T-helper 1 cell treated with Interleukin-12 subunit alpha and Interleukin-12 subunit beta and Interleukin-4 antibody, amounts not matched to agents 30 ng/mL and 1 ng/mL, for 36 hours (primary cell): ENCODE measurements at regions not wholly inside any gene's neighbourhood (a gene's known extent, or its start where the extent isn't known, plus 50 kb on each side); places are given as distances from the start of the nearest gene placed in this dataset.

Source experiments
- intact Hi-C: fragments of 100-400 bp; cut with micrococcal nuclease; formaldehyde crosslinking; loops from one replicate; pipeline ENCODE4 v1.15.1; 2024

GRCh38 chr1:72564749-72565148 lies 282.4 kb upstream of the NEGR1 start:
- intact Hi-C loops, result no loop called here

DNA sequence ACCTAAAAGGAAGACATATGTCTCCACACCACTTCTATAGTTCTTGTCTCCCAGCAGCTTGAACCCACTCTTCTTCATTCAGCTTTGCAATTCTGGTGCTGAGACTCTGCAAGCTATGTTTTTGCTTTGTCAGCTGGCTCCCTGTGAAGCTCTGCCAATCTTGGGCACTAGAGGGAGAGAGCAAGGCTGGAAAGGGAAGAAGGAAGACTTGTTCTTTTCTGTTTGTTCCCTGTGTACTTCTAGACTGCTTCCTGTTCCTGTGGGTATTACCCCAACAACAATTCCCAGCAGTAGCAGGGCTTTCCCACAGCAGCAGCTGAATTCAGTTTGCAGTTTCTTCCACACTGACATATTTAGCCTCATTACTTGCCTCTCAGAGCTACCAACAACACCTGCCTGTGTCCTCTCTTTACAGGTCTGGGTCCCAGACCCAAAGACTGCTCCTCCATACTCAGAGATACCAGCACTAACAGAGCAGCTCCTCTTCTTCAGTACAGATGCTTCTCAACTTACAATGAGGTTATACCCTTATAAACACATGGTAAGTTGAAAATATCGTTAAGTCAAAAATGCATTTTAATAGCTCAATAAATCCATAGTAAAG lies 275.2 kb upstream of the NEGR1 start:
- intact Hi-C loops, result no loop called here

GRCh38 chr1:72547412-72547811 lies 265.1 kb upstream of the NEGR1 start:
- intact Hi-C loops, result no loop called here

GRCh38 chr1:72540674-72541073 lies 258.3 kb upstream of the NEGR1 start:
- intact Hi-C loops, result no loop called here

- intact Hi-C loops, result no loop called here
Observed at GRCh38 chr1:72535470-72535869, 253.1 kb upstream of the NEGR1 start.

DNA sequence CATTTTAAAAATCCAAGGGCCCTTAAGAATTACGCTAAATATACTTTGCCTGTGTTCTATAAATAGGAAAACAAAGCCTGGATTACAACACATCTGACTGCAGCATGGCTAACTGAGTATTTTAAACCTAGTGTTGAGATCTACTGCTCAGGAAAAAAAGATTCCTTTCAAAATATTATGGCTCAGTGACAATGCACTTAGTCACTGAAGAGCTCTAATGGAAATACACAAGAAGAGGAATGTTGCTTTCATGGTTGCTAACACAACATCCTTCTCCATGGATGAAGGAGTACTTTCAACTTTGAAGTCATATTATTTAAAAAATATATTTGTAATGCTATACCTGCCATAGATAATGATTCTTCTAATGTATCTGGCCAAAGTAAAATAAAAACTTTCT lies 248.3 kb upstream of the NEGR1 start:
- intact Hi-C loops, result no loop called here

DNA sequence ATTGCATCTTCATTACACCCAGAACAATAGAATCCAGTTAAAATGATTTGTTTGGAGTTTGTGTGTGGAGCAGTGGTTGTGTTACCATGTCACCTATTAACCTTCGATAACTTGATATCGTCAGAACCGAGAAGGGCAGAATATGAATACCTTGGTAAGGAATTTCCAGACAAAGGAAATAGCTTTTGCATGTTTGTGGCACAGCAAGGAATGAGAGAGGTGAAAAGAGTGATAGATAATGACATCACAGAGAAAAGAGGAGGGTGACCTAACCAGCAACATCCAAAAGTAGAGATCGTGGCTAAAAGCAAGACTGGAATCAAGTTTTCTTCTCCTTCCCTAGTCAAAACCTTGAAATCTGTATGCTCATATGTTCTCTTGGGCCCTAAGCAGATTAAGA lies 244.6 kb upstream of the NEGR1 start:
- intact Hi-C loops, result no loop called here

GRCh38 chr1:72524021-72524420 lies 241.7 kb upstream of the NEGR1 start:
- intact Hi-C loops, result no loop called here

DNA sequence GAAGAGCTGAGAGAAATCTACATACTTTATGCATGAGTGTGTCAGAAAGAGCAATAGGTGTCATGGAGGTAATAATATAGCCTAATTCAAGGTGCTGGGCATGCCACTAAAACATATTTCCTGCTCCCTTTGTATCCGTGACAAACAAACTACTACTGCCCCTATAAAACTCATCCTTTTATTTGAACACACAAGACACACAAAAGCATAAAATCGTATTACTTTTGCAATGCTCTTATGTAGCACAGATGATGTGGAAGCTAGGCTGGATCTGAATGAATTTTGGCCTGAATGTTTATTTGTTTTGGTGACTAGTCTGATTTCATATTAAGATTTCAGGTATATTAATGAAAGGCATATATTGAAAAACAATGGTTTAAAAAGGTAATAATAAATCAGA lies 239.3 kb upstream of the NEGR1 start:
- intact Hi-C loops, result no loop called here

GRCh38 chr1:72516826-72517225 lies 234.5 kb upstream of the NEGR1 start:
- intact Hi-C loops, result no loop called here

DNA sequence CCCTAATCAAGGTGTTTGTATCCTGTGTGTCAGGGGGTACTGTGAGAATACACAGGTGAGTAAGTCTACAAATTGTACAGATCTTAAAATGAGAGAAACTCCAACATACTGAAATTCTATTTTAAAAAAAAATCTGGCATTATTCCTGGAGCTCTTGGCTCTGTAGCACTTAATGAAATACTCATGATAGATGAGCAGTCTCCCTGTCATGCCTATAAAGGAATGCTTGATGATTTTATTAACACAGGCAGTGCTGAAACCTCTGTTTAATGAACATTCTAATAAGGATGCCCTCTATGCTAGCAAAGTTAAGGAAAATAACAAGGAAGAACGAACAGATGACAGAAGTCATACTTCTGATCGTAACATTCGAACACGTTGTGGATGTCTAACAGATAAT lies 233.9 kb upstream of the NEGR1 start:
- intact Hi-C loops, result no loop called here

GRCh38 chr1:72498371-72498770 lies 216.0 kb upstream of the NEGR1 start:
- intact Hi-C loops, result no loop called here

DNA sequence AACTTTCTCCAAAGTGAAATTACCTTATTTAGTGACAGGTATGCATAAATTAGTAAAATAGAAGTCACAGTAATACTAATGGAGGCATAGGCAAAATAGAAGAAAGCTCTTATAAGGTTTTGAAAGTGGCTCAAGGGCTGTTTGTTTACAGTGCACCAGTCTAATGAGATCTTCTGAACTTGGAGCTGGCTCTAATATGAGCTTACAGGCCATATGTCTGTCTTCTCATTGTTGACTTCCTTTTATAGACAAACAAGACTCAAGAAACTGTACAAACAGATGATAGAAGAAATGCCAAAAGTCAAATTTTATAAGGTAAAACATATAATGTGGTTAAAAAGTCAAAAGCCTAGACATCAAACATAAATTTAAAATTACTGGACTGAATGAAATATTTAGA lies 207.5 kb upstream of the NEGR1 start:
- intact Hi-C loops, result no loop called here

DNA sequence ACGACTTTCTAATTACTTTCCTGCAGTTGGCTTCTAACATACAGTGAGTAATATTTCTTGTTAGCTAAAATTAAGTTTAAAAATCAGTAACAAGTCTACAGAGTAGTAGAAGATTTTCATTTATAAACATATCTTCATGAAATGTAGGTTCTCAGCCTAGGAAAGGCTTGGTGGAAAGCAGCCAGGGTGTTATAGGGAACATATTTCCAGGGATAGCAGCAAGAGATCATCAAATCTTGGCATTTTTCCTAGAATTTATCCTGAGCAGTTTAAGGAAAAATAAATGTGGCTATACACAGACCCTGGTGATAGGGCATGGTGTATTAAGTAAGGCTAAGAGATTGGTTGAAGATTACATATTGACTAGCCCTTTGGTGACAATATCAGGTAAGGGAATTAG lies 203.5 kb upstream of the NEGR1 start:
- intact Hi-C loops, result no loop called here

- intact Hi-C loops, result no loop called here
Observed at GRCh38 chr1:72483846-72484357, 201.6 kb upstream of the NEGR1 start.

- intact Hi-C loops, result no loop called here
Observed at GRCh38 chr1:72482736-72483413, 200.5 kb upstream of the NEGR1 start.

DNA sequence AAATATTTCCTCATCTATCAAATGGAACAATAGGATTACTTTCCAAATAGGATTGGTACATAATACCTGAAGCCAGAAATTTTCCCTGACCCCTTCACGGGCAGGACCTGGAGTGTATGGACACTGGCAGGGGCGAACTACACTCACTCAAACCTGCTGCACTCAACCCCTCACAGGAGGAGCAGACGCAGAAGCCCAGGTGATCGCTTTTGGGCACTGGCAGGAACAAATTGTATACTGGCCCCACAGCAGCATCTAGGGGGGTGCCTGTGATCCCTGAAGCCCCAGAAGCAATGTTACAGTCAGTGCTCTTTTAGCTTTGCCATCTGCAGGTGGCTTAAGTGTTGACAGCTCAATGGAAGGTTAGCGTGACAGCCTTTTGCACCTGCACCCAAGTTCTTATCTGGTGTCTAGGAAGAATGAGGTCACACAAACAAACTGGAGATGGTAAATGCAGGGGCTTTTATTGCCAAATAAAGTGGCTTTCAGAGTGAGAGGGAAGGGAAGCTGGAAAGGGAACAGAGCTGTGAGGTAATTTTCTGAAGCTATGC lies 199.2 kb upstream of the NEGR1 start:
- intact Hi-C loops, result no loop called here

- intact Hi-C loops, result no loop called here
Observed at GRCh38 chr1:72466376-72466775, 184.0 kb upstream of the NEGR1 start.

GRCh38 chr1:72462186-72462905 lies 180.0 kb upstream of the NEGR1 start:
- intact Hi-C loops, result no loop called here

GRCh38 chr1:72442262-72442661 lies 159.9 kb upstream of the NEGR1 start:
- intact Hi-C loops, result no loop called here

GRCh38 chr1:72439036-72439435 lies 156.7 kb upstream of the NEGR1 start:
- intact Hi-C loops, result no loop called here

DNA sequence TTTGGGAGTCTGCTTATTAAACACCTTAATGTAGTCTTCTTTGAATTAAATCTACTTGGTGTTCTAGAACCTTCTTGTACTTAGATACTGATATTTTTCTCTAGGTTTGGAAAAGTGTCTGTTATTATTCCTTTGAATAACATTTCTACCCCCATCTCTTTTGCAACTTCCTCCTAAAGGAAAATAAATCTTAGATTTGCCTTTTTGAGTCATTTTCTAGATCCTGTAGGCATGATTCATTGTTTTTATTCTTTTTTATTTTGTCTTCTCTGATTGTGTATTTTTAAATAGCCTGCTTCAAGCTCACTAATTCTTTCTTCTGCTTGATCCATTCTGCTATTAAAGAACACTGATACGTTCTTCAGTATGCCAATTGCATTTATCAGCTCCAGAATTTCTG lies 155.9 kb upstream of the NEGR1 start:
- intact Hi-C loops, result no loop called here
